BE2C (cell line): ENCODE measurements at regions not wholly inside any gene's neighbourhood (a gene's known extent, or its start where the extent isn't known, plus 50 kb on each side); places are given as distances from the start of the nearest gene placed in this dataset.
"Not testable (repeated sequence)": the region's sequence is repeated elsewhere in the genome, so short reads cannot be mapped to it uniquely, and the experiment has no call there.

ENCODE experiments used
- DNase-seq: peaks from one replicate; pipeline ENCODE4 v3.0.0-alpha.2; 2020
- H3K27me3 ChIP-seq: fragments of 250-450 bp; sonication (Bioruptor Pico); 2 replicates; pipeline ENCODE4 v1.5.1; 2020; ENCODE audit warnings: mild to moderate bottlenecking
- H3K36me3 ChIP-seq: fragments of 250-450 bp; sonication (Bioruptor Pico); 2 replicates; pipeline ENCODE4 v1.5.1; 2020; ENCODE audit warnings: mild to moderate bottlenecking
- H3K4me1 ChIP-seq: fragments of 250-450 bp; sonication (Bioruptor Pico); 2 replicates; pipeline ENCODE4 v1.5.1; 2020
- H3K4me3 ChIP-seq: 2 replicates; pipeline ENCODE4 v1.5.1; 2011; ENCODE audit warnings: low read depth, low read length
- H3K9me3 ChIP-seq: fragments of 250-450 bp; sonication (Bioruptor Pico); 2 replicates; pipeline ENCODE4 v1.5.1; 2020
- CTCF ChIP-seq: IDR thresholded peaks from 2 replicates; pipeline ENCODE4 v1.5.1; 2012; ENCODE audit warnings: mild to moderate bottlenecking, low read depth, low read length

- no peaks in the 10 kb centered on the region for H3K27me3 ChIP-seq
- no peaks in the 10 kb centered on the region for H3K36me3 ChIP-seq
- no peak for DNase-seq
- no peak for TF ChIP-seq CTCF
- H3K4me1 ChIP-seq: no peaks in the 10 kb centered on the region
- H3K9me3 ChIP-seq: peaks cover 2% of the 10 kb centered on the region; the same call in 1 of the 2 replicates
- H3K4me3 ChIP-seq: no peak overlapping the region
These were observed 74.9 kb upstream of the NDN start for GRCh38 chr15:23762026-23762425.

DNA sequence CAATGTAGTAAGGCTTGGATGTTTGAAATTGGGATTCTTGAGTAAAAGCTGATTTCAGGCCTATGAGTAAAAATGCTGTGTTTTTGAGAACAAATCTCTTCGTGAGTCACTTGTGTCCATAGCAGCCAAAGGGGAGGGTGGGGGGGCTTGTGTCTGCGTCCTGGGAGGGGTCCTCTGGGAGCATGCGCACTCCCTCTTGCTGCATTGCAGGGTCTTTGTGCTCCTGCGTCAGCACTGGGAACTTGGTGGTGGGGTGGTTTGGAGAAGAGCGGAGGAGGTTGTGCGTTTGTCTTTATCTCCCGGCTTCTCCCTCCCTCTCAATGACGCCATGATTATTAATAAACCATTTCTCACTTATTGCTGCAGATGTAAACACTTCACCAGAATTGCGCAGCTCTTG is 75.9 kb upstream of the NDN start:
- no peak overlapping the region for H3K4me3 ChIP-seq
- H3K36me3 ChIP-seq: no peaks in the 10 kb centered on the region
- H3K4me1 ChIP-seq: no peaks in the 10 kb centered on the region
- H3K27me3 ChIP-seq: no peaks in the 10 kb centered on the region
- no peak for DNase-seq
- H3K9me3 ChIP-seq: peaks cover 2% of the 10 kb centered on the region
- no peak for TF ChIP-seq CTCF

DNA sequence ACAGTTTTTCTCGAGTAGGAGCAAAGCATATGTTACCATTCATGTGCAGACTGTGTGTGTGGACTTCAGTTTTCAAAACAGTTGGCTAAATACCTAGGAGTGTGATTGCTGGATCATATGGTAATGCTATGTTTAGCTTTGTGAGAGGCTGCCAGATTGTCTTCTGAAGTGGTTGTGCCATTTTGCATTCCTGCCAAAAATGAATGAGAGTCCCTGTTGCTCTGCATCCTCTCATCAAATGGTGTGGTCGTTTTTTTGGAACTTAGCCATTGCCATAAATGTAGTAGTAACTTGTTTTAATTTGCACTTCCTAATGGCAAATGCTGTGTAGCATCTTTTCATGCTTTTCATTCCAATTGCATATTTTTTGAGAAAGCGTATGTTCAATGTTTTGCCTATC is 77.2 kb upstream of the NDN start:
- no peaks in the 10 kb centered on the region for H3K27me3 ChIP-seq
- no peaks in the 10 kb centered on the region for H3K36me3 ChIP-seq
- TF ChIP-seq CTCF: no peak
- no peak overlapping the region for H3K4me3 ChIP-seq
- no peak for DNase-seq
- H3K9me3 ChIP-seq: peaks cover 2% of the 10 kb centered on the region
- no peaks in the 10 kb centered on the region for H3K4me1 ChIP-seq

DNA sequence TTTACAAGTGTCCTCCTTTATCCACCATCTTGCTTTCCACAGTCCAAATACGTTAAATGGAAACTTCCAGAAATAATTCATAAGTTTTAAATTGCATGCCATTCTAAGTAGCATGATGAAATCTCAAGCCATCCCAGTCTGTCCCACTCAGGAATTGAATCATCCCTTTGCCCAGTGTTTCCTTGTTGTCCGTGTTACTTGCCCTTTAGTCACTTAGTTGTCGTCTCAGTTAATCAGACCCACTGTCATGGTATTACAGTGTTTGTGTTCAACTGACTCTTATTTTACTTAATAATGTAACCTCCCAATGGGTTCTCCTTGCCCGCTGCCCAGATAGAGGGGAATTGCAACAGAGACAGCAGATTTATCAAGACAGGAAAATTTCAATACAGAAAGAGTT is 77.6 kb upstream of the NDN start:
- TF ChIP-seq CTCF: no peak
- Histone ChIP-seq H3K4me3 (no peak overlapping the region), H3K4me1 (no peaks in the 10 kb centered on the region), H3K36me3 (no peaks in the 10 kb centered on the region), H3K27me3 (no peaks in the 10 kb centered on the region), H3K9me3 (peaks cover 2% of the 10 kb centered on the region)
- no peak for DNase-seq

DNA sequence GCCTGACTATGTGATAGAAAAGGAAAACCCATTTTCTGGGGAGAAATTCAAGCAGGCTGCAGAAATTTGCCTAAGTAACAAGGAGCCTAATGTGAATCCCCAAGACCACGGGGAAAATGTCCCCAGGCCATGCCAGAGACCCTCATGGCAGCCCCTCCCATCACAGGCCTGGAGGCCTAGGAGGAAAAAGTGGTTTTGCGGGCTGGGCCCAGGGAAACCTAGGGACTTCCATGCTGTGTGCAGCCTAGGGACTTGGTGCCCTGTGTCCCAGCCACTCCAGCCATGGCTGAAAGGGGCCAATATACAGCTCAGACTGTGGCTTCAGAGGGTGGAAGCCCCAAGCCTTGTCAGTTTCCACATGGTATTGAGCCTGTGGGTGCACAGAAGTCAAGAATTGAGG is 79.7 kb upstream of the NDN start:
- H3K27me3 ChIP-seq, H3K9me3 ChIP-seq, H3K4me3 ChIP-seq, H3K4me1 ChIP-seq, H3K36me3 ChIP-seq, DNase-seq: not testable (repeated sequence)

GRCh38 chr15:23773093-23773492 is 86.0 kb upstream of the NDN start:
- DNase-seq: no peak
- H3K4me3 ChIP-seq: no peak overlapping the region

More at GRCh38 chr15:23773093-23773492, 86.0 kb upstream of the NDN start:
- TF ChIP-seq CTCF: no peak
- Histone ChIP-seq H3K27me3 (no peaks in the 10 kb centered on the region), H3K36me3 (no peaks in the 10 kb centered on the region), H3K9me3 (no peaks in the 10 kb centered on the region), H3K4me1 (no peaks in the 10 kb centered on the region)
